ENCODE measurements at regions not wholly inside any gene's neighbourhood (a gene's known extent, or its start where the extent isn't known, plus 50 kb on each side); places are given as distances from the start of the nearest gene placed in this dataset.

- DNase-seq, result no peak
Measured at GRCh38 chr6:99138445-99138844, 190.7 kb upstream of the FBXL4 start.

DNA sequence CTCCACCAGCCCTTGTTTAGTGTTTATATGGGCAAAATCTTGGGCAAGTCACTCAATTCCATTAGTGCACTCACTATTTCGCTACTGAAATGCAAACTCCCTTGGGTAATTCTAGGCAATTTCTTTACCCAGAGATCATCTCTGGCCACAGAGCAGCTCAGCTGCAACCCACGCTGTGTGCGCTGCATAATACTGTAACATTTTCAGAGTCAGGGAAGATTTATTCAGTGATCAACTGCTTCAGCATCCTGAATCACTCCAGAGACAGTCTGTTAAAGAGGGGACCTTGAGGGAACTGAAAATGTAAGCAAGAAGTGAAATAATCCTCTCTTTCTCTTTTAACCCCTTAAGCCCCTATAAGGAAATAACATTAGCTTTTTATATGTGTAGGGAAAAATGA lies 189.6 kb upstream of the FBXL4 start:
- no peak for DNase-seq

GRCh38 chr6:99136488-99136887 lies 188.7 kb upstream of the FBXL4 start:
- no peak for DNase-seq

- peak; percentile 4 for DNase-seq
Measured at GRCh38 chr6:99132026-99132635, 184.4 kb upstream of the FBXL4 start.

DNA sequence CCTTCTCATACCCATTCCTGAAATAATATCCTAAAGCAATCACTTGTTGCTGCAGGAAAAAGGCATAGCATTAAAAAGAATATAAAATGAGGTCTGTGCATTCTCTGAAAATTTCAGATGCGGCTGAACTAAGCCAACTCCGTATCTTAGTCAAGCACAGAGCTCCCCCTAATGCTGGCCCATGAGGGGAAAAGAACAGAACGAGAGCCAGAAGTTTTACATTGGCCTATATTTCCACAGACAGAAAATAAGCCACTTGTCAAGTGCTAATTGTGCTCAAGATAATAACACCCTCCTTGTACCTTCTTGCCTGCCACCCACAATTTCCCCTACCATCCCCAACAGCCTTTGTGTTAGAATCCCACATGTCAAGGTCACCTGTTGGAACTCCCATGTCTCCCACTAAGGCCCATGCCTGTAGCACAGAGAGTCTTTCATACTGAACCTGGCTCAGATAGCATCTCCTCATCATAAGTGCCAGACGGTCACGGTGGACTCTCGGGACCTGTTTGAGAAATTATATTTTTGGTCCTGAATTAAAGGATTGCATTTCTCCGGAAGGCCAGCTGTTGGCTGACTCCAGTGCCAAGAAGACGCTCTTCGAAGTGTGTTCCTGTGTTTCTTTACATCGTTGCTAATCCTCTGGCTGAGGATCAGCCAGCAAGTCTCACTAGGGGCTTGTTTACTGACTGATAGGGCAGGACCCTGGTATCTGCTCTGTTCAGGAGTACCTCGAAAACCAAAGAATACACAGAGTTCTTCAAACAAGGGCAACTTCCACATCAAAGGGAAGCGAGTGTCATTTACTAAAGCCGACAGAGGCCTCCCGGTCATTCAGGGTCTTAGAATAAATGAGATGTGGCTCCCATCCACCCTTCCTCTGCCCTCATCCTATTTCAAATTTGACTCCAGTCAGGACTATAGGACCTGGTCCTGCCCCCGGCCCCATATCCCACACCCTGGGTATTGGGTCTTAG lies 183.4 kb upstream of the FBXL4 start:
- DNase-seq, result no peak

GRCh38 chr6:99129835-99130234 lies 182.1 kb upstream of the FBXL4 start:
- no peak for DNase-seq

GRCh38 chr6:99121748-99122147 lies 174.0 kb upstream of the FBXL4 start:
- no peak for DNase-seq

DNA sequence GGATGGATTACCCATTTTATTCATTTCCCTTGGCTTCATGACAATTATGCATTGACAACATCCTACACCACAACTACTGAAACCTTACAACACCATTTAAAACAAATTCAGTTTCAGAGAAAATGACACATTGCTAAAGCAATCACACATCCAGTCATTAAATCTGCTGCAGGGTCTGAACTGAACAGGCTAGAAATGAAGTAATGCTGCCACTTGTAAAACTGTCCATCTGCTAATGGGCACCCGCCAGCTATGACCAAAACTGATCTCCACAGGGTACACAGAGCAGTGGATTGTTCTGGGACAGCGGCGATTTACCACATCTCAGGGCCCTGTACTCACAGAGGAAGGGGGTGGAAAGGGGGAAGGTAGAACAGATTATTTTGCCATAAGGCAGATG lies 172.9 kb upstream of the FBXL4 start:
- DNase-seq, result no peak

DNA sequence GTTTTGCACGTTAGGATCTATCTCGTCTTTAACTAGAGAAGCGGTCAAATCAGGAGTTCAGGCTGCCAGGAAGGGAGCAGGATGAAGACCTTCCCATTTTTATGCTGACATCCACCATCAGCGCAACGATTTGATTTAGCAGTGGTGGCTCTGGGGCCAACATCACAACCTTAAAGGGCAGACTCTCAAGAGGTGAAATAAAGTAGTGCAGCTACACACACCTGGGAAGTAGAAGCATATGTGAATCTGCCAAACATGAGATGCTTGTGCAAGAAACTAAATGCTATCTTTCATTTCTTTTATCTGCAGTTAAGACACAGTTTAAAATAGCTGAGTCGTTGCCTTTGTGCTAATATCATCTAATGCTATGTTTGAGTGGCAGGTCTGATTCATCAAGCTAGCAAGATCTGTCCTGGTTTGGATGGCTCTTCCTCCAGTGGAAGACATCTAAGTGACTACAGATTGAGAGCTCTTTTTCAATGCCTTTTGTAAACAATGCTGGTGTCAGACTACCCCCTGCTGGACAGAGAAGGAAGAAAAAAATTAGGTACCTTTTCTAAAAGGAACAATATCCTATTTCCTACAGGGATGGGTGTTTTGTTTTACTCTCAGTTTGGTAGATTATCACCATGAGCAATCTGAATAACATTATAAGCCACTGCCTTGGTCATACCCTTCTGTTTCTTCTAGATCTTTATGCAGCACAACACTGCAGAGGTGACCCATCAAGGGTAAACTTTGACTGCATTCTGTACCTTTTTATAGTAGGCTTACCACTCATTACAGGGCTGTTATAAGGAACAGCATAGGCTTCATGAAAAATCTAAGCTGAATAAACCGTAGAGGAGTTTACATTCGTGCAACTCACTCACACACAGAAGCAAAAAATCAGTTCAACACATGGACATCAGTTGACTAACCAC lies 171.6 kb upstream of the FBXL4 start:
- DNase-seq, result peak; percentile 60

DNA sequence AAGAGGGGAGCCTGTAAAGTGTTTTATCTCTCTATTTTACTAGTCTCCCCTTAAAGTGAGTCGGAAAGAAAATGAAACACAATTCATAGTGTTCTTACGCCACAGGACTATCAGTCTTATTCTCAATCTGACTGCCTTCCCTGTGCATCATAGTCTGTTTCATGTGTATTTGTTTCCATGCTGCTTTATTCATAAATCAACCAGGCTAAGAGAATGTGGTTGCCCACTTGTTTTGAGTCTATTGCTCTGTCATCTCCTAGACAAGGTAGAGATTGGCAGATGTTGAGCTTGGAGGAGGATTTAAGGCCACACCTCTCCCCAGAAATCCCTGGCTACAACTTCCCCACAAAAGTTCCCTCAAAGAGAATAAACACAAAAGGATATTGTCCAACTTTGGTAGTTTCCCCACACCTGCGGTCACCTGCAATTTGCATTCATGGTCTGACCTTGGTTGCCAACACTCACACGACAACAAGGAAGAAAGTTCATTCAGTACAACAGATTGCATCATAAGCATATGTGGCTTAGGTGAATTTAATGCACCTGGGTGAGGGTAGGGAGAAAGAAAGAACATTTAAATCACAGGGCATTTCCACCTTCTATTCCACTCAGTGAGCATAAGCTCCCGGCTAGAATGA lies 167.1 kb upstream of the FBXL4 start:
- no peak for DNase-seq

GRCh38 chr6:99111590-99111989 lies 163.8 kb upstream of the FBXL4 start:
- no peak for DNase-seq

DNA sequence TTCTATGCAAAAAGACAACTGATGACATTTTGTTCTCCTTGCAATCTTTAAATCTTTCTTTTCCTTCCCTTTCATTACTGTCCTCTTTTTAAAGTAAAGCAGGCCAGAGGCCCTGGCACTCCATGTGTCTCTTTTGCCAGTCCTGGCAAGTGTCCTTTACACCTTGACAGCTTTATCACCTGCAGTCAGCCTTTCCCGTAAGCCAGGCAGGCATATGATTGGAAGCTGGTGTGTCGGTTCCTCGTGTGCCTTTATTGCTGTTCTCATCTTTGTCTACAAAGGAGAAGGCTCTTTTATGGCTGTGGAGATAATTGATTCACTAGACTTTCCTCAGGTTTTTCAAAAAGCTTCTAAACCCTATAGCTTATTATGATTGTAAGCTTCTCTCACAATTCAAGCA lies 162.3 kb upstream of the FBXL4 start:
- no peak for DNase-seq

DNA sequence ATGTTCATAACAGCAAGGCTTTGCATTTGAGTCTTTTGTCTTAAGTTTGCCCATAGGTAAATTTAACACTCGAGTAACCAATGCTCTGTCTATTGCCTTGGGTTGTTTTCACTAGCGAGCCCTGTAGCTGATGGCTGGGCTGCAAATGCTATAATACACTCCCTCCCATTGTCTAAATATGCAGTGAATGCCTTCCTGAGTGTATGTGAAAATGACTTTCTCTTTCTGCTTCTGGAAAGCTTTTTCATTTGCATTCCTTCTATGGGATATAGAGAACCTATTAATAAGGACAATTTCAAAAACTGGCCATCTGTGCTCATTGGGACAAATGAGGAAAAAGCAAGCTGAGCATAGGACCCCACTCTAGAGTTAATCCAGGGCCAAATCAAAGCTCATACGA lies 156.5 kb upstream of the FBXL4 start:
- no peak for DNase-seq

GRCh38 chr6:99099243-99099642 lies 151.5 kb upstream of the FBXL4 start:
- no peak for DNase-seq

- DNase-seq, result no peak
Measured at GRCh38 chr6:99096170-99096569, 148.4 kb upstream of the FBXL4 start.

- no peak for DNase-seq
Measured at GRCh38 chr6:99093456-99094190, 145.9 kb upstream of the FBXL4 start.

DNA sequence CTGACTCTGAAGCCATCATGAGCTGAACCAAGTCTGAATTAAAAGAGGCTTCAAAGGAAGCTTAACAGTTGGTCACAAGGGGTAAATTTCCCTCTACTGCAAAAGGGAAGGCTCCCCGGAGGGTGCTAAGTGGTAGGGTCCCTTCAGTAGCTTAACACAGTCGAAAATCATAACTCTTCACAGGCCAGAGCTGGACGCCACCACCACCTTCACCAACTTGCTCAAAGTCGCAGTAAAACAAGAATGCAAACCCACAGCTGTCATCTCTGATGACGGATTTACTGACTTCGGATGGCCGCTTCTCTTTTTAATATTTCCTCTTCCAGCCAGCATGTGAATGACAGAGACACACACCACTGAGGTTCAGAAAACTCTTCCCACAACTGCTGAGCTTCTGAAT lies 144.7 kb upstream of the FBXL4 start:
- no peak for DNase-seq

- no peak for DNase-seq
Measured at GRCh38 chr6:99091985-99092384, 144.2 kb upstream of the FBXL4 start.

DNA sequence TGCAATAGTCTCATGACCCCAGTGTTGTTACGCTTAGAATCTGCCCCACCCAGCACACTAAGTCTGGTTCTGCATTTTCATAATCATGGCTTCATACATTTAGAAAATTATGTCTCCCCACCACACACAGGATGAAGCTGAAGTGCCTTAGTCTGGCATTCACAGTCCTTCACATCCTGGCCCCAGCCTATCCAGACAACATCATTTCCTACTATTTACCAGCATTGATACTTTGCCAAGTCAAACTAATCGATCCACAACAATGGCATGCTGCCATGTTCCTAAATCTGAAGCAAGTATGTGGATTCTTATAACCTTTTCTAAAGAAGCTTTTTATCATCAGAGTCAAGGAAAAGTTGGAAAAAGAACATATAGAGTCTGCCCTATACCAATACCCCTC lies 132.4 kb upstream of the FBXL4 start:
- no peak for DNase-seq

DNA sequence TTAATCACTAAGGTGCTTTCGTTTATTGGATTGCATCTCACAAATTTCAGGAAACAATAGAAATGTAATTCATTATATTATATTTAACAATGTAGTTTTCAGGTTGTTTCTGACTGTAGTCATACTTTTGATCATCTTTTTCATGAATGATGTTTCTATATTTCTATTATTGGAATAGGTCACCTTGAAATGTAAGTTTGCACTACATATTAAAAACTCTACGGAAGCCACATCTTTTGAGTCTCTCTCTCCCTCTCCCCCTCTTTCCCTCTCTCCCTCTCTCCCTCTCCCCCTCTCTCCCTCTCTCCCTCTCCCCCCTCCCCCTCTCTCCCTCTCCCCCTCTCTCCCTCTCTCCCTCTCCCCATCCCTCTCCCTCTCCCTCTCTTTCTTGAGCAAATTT lies 131.3 kb upstream of the FBXL4 start:
- DNase-seq, result no peak

DNA sequence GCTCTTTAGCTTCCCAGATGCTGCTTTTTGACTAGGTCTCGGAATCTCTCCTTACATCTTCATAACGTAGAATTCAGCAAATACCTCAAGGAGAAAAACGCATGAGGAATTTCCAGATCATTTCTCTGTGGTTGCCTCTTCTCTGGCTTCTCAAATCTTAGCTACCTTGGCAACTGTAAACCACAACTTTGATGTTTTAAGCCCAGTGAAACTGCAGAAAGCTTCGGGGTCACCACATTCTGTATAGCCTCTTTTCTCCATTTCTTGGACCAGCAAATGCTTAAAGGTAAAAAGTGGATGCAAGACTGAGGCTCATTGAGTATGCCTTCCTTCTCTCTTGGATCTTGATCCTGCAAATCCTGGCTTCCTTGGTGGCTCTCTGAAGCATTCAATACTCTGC lies 125.5 kb upstream of the FBXL4 start:
- DNase-seq, result no peak

DNA sequence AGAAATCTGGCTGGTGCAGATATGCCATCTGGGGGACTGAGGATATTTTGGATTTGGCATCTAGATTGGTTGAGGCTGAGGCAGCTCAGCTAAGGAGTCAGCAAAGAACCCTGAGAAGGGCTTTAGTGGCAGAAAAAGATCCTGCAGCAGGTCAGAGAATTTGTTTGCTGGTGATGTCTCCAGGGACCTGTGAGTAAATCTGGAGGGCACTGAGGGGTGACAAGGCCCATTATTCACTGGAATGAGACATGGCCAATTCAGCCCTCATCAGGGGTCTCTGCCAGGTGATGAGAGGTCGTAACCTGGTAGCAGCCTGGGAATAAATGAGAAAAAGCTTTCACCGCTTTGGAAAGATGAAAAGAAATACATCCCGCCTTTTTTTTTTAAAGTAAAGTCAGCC lies 118.3 kb upstream of the FBXL4 start:
- DNase-seq, result no peak
